Neural cell (in vitro differentiated cells): ENCODE measurements at regions not wholly inside any gene's neighbourhood (a gene's known extent, or its start where the extent isn't known, plus 50 kb on each side); places are given as distances from the start of the nearest gene placed in this dataset.

Experiments
- H2AFZ ChIP-seq: fragments of 200-600, 300-800 bp; sonication (generic), shearing (Covaris generic); 2 replicates; pipeline ENCODE4 v1.6.0; 2014; ENCODE audit warnings: low read depth, mild to moderate bottlenecking, antibody characterized with exemption, low read length, moderate library complexity
- H3F3A ChIP-seq: fragments of 200-600 bp; shearing (Covaris generic); 2 replicates; pipeline ENCODE4 v1.6.1; 2016; ENCODE audit warnings: mild to moderate bottlenecking, moderate library complexity, mixed read lengths, antibody characterized with exemption, low read length; ENCODE audit not compliant: insufficient read depth, poor library complexity, severe bottlenecking
- H3K27ac ChIP-seq: fragments of 200-600, 300-800 bp; sonication (generic), shearing (Covaris generic); 2 replicates; pipeline ENCODE4 v1.5.1; 2014; ENCODE audit warnings: mild to moderate bottlenecking, low read length, moderate library complexity
- H3K27me3 ChIP-seq: fragments of 300-800, 200-600 bp; sonication (generic), shearing (Covaris generic); 2 replicates; pipeline ENCODE4 v1.6.0; 2014; ENCODE audit warnings: mild to moderate bottlenecking, low read depth, low read length, moderate library complexity; ENCODE audit not compliant: insufficient read depth
- H3K36me3 ChIP-seq: fragments of 300-800, 200-600 bp; sonication (generic), shearing (Covaris generic); 2 replicates; pipeline ENCODE4 v1.5.1; 2014; ENCODE audit warnings: mild to moderate bottlenecking, antibody characterized with exemption, low read length, moderate library complexity; ENCODE audit not compliant: insufficient read depth
- H3K4me2 ChIP-seq: fragments of 300-800, 200-600 bp; sonication (generic), shearing (Covaris generic); 2 replicates; pipeline ENCODE4 v1.6.0; 2014; ENCODE audit warnings: mild to moderate bottlenecking, low read length
- H3K4me3 ChIP-seq: fragments of 300-800, 200-600 bp; sonication (generic), shearing (Covaris generic); 2 replicates; pipeline ENCODE4 v1.5.1; 2014; ENCODE audit warnings: mild to moderate bottlenecking, low read length, moderate library complexity
- H3K79me2 ChIP-seq: fragments of 200-600 bp; shearing (Covaris generic); replicated peaks from 2 replicates; pipeline ENCODE4 v1.6.0; 2014; ENCODE audit warnings: mild to moderate bottlenecking, low read length, moderate library complexity; ENCODE audit not compliant: insufficient read depth
- H3K9ac ChIP-seq: fragments of 300-800, 200-600 bp; sonication (generic), shearing (Covaris generic); 2 replicates; pipeline ENCODE4 v1.6.1; 2016; ENCODE audit warnings: mild to moderate bottlenecking, low read length, mixed read lengths
- H3K9me2 ChIP-seq: fragments of 200-600 bp; shearing (Covaris generic); 2 replicates; pipeline ENCODE4 v1.6.1; 2016; ENCODE audit warnings: mild to moderate bottlenecking, low read length, mixed read lengths; ENCODE audit not compliant: insufficient read depth
- H3K9me3 ChIP-seq: fragments of 200-600, 300-800 bp; sonication (generic), shearing (Covaris generic); 2 replicates; pipeline ENCODE4 v1.6.1; 2016; ENCODE audit warnings: mild to moderate bottlenecking, mixed run types, low read length, moderate library complexity, mixed read lengths
- H4K20me1 ChIP-seq: fragments of 200-600 bp; shearing (Covaris generic); 2 replicates; pipeline ENCODE4 v1.6.1; 2016; ENCODE audit warnings: mild to moderate bottlenecking, mixed run types; ENCODE audit not compliant: insufficient read depth
- EP300 ChIP-seq: fragments of 450-650 bp; conservative IDR thresholded peaks from 2 replicates; pipeline ENCODE4 v1.6.1; 2014; ENCODE audit warnings: antibody characterized with exemption, mild to moderate bottlenecking, moderate library complexity; ENCODE audit not compliant: poor library complexity, severe bottlenecking
- EZH2 ChIP-seq: fragments of 200-600, 300-800 bp; shearing (Covaris generic), sonication (generic); IDR thresholded peaks from 2 replicates; pipeline ENCODE4 v1.6.1; 2014; ENCODE audit warnings: antibody characterized with exemption, low read length, borderline replicate concordance, mild to moderate bottlenecking; ENCODE audit not compliant: insufficient read depth, poor library complexity, severe bottlenecking
- MXI1 ChIP-seq: fragments of 450-650 bp; conservative IDR thresholded peaks from 2 replicates; pipeline ENCODE4 v1.6.1; 2014; ENCODE audit warnings: antibody characterized with exemption, mild to moderate bottlenecking; ENCODE audit not compliant: poor library complexity, severe bottlenecking
- POLR2AphosphoS5 ChIP-seq: IDR thresholded peaks from 2 replicates; pipeline ENCODE4 v1.6.1; 2012
- RAD21 ChIP-seq: fragments of 450-650 bp; conservative IDR thresholded peaks from 2 replicates; pipeline ENCODE4 v1.6.1; 2014; ENCODE audit warnings: antibody characterized with exemption, mild to moderate bottlenecking, moderate library complexity
- SMC3 ChIP-seq: fragments of 450-650 bp; conservative IDR thresholded peaks from 2 replicates; pipeline ENCODE4 v1.6.1; 2014; ENCODE audit warnings: antibody characterized with exemption, mild to moderate bottlenecking, moderate library complexity; ENCODE audit not compliant: poor library complexity
- TAF1 ChIP-seq: IDR thresholded peaks from 2 replicates; pipeline ENCODE4 v1.6.1; 2012; ENCODE audit warnings: low read depth
- TF ChIP-seq, protein P1 (sequence below): IDR thresholded peaks from 2 replicates; pipeline ENCODE4 v1.6.1; 2012; ENCODE audit warnings: borderline replicate concordance
- TF ChIP-seq, protein P2 (sequence below): fragments of 450-650 bp; IDR thresholded peaks from 2 replicates; pipeline ENCODE4 v1.5.1; 2014; ENCODE audit warnings: antibody characterized with exemption, mild to moderate bottlenecking, moderate library complexity; ENCODE audit not compliant: poor library complexity, severe bottlenecking

DNA sequence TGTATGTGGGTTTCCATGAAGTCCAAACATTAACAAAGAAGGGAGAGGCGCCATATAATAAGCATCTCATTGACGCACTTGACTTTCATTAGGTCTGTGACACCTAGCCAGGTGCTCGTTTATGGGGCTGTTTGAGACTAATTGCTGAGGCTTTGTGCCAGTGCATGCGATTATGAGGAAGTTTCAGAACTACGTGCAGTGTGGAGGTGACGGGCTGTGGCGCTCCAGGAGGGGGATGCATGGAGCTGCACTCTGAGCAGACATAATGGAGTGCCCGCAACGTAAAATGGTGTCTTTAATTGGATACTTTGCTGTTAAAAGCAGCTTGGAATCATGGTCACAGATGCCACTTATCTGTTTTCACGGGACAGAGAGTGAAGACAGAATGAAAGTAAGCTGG, 223.2 kb downstream of the FGF9 start:
- Histone ChIP-seq H3K27me3 (no peaks in the 10 kb centered on the region), H3K27ac (no peak overlapping the region), H3F3A (no peaks in the 10 kb centered on the region), H3K9me2 (no peaks in the 10 kb centered on the region), H3K9me3 (no peaks in the 10 kb centered on the region), H3K9ac (no peak overlapping the region), H3K79me2 (no peaks in the 10 kb centered on the region), H4K20me1 (no peaks in the 10 kb centered on the region), H3K4me3 (no peak overlapping the region), H3K4me2 (no peak overlapping the region), H2AFZ (no peak overlapping the region), H3K36me3 (no peaks in the 10 kb centered on the region)
- no peak for TF ChIP-seq POLR2AphosphoS5
- TF ChIP-seq, protein P1, sequence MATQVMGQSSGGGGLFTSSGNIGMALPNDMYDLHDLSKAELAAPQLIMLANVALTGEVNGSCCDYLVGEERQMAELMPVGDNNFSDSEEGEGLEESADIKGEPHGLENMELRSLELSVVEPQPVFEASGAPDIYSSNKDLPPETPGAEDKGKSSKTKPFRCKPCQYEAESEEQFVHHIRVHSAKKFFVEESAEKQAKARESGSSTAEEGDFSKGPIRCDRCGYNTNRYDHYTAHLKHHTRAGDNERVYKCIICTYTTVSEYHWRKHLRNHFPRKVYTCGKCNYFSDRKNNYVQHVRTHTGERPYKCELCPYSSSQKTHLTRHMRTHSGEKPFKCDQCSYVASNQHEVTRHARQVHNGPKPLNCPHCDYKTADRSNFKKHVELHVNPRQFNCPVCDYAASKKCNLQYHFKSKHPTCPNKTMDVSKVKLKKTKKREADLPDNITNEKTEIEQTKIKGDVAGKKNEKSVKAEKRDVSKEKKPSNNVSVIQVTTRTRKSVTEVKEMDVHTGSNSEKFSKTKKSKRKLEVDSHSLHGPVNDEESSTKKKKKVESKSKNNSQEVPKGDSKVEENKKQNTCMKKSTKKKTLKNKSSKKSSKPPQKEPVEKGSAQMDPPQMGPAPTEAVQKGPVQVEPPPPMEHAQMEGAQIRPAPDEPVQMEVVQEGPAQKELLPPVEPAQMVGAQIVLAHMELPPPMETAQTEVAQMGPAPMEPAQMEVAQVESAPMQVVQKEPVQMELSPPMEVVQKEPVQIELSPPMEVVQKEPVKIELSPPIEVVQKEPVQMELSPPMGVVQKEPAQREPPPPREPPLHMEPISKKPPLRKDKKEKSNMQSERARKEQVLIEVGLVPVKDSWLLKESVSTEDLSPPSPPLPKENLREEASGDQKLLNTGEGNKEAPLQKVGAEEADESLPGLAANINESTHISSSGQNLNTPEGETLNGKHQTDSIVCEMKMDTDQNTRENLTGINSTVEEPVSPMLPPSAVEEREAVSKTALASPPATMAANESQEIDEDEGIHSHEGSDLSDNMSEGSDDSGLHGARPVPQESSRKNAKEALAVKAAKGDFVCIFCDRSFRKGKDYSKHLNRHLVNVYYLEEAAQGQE, result peak; percentile 70

DNA sequence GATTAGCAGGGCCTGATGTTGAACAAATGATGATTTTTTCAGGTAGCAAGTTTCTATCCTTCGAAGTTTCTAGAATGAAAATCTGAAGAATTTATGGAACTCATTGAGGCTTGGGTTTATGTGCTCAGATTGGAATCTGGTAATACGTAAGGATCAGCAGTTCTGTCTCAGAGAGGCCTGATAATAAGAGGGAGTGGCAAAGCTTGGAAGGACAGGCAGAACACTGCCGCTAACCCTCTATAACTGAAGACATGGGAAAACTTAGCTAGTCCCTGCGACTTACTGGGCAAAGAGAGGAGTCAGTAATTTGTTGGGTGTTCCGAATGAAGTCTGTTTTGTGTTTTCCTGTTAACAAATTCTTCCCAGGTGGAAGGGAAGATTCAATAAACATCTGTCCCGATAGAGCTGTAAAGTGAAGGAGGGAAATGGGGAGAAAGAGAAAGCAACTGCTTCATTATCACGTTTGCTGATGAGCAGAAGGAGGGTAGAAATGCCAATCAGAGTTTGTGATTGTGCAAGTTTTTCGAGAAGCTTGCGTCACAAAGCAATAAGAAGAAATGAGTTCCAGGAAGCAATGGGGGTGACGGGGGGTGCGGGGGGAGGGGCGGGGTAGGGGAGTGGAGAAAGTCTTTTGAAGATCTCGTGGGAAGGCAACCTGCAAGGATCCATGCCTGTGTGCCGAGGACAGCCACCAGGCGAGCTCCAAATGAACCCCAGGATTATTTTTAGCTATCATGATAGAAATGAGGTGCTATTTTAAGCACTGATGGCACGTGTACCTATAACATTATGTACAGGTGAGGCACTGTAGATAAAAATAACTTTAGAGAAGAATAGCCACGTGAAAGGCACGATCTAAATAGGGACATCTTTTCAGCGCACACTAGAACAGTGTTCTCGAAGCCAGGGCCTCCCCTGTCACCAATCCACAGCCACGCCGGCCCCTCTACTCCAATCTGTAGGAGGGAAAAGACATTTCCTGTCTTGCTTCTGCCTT, 224.1 kb downstream of the FGF9 start:
- H3F3A ChIP-seq, result no peaks in the 10 kb centered on the region
- H3K4me2 ChIP-seq, result no peak overlapping the region
- no peak for TF ChIP-seq EZH2
- no peak for TF ChIP-seq TAF1
- TF ChIP-seq RAD21, result no peak
- no peak for TF ChIP-seq MXI1
- TF ChIP-seq, protein P2, sequence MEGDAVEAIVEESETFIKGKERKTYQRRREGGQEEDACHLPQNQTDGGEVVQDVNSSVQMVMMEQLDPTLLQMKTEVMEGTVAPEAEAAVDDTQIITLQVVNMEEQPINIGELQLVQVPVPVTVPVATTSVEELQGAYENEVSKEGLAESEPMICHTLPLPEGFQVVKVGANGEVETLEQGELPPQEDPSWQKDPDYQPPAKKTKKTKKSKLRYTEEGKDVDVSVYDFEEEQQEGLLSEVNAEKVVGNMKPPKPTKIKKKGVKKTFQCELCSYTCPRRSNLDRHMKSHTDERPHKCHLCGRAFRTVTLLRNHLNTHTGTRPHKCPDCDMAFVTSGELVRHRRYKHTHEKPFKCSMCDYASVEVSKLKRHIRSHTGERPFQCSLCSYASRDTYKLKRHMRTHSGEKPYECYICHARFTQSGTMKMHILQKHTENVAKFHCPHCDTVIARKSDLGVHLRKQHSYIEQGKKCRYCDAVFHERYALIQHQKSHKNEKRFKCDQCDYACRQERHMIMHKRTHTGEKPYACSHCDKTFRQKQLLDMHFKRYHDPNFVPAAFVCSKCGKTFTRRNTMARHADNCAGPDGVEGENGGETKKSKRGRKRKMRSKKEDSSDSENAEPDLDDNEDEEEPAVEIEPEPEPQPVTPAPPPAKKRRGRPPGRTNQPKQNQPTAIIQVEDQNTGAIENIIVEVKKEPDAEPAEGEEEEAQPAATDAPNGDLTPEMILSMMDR, result no peak
- TF ChIP-seq EP300, result no peak
- no peak for TF ChIP-seq POLR2AphosphoS5
- no peak for TF ChIP-seq SMC3
- H3K79me2 ChIP-seq, result no peaks in the 10 kb centered on the region
- H3K4me3 ChIP-seq, result no peak overlapping the region
- H3K9me2 ChIP-seq, result no peaks in the 10 kb centered on the region
- no peak overlapping the region for H3K27ac ChIP-seq
- H3K36me3 ChIP-seq, result no peaks in the 10 kb centered on the region
- H3K9ac ChIP-seq, result no peak overlapping the region
- H3K27me3 ChIP-seq, result no peaks in the 10 kb centered on the region
- H4K20me1 ChIP-seq, result no peaks in the 10 kb centered on the region
- no peak overlapping the region for H2AFZ ChIP-seq
- H3K9me3 ChIP-seq, result no peaks in the 10 kb centered on the region
